HepG2 (cell line): ENCODE measurements at regions not wholly inside any gene's neighbourhood (a gene's known extent, or its start where the extent isn't known, plus 50 kb on each side); places are given as distances from the start of the nearest gene placed in this dataset.

Experiments
- ATAC-seq: fragments of 200-7000 bp; cut with Tn5 transposase; 3 replicates; pipeline ENCODE4 v1.9.1; 2020; ENCODE audit warnings: mild to moderate bottlenecking, moderate library complexity
- BruUV-seq: library from RNA; stranded (reverse); fragments of 400-500 nt; replicated peaks from 2 replicates; lab custom pipeline; 2021; lab: Mats Ljungman, UMichigan
- CTCF ChIA-PET: fragments of 300-600 bp; formaldehyde crosslinking; extraction: SDS; loops from one replicate; lab custom pipeline; 2021; ENCODE audit warnings: low total read pairs, inconsistent platforms, low intra/inter-chr PET ratio; lab: Yijun Ruan, JAX
- POLR2A ChIA-PET: fragments of 350-600 bp; sonication (Branson Sonifier 250); formaldehyde crosslinking; loops from one replicate; lab custom pipeline; 2020; ENCODE audit warnings: antibody characterized with exemption, inconsistent platforms; lab: Yijun Ruan, JAX
- DNase-seq: peaks from one replicate; pipeline ENCODE4 v3.0.0-alpha.2; 2015; ENCODE audit warnings: low spot score
- FAIRE-seq: peaks from 3 replicates; lab custom pipeline; 2011; peaks lifted over from hg19 to GRCh38; lab: Jason Lieb, UNC
- H2AFZ ChIP-seq: one replicate; pipeline ENCODE4 v1.6.1; 2011; ENCODE audit warnings: low read length, inconsistent platforms
- H3K27ac ChIP-seq: fragments of 300-600 bp; 3 replicates; pipeline ENCODE4 v1.8.0; 2011; ENCODE audit warnings: mixed run types, mild to moderate bottlenecking, mixed read lengths, low read length, inconsistent platforms; ENCODE audit not compliant: insufficient read depth; ENCODE audit errors: extremely low read length
- H3K27me3 ChIP-seq, 2 experiments: fragments of 200-600 bp in 1 of 2; 2 replicates in 1 of 2; 3 replicates in 1 of 2; pipeline versions ENCODE4 v1.6.0 to v1.8.0; 2011; ENCODE audit warnings: low read length in 2 of 2, mild to moderate bottlenecking in 2 of 2, moderate library complexity in 2 of 2, inconsistent platforms in 1 of 2; ENCODE audit not compliant: insufficient read depth in 2 of 2, control insufficient read depth in 1 of 2
- H3K36me3 ChIP-seq, 2 experiments: fragments of 200-600 bp in 1 of 2; replicated peaks in 1 of 2; 2 replicates in 1 of 2; 3 replicates in 1 of 2; pipeline versions ENCODE4 v1.5.1 to v1.8.0; 2011; ENCODE audit warnings: low read length in 2 of 2, inconsistent platforms in 1 of 2; ENCODE audit not compliant: insufficient read depth in 2 of 2, control insufficient read depth in 1 of 2
- H3K4me1 ChIP-seq: 2 replicates; pipeline ENCODE4 v1.5.1; 2012; ENCODE audit warnings: low read length, inconsistent platforms; ENCODE audit not compliant: insufficient read depth
- H3K4me2 ChIP-seq: 2 replicates; pipeline ENCODE4 v1.6.0; 2011; ENCODE audit warnings: low read depth, low read length, inconsistent platforms
- H3K4me3 ChIP-seq, 3 experiments: fragments of 200-600 bp in 1 of 3; sonication (generic), shearing (Covaris generic) in 1 of 3; replicated peaks in 1 of 3; 2 replicates each; pipeline ENCODE4 v1.5.1; 2011 to 2016; ENCODE audit warnings: low read length in 3 of 3, inconsistent platforms in 2 of 3, low read depth in 2 of 3, mild to moderate bottlenecking in 2 of 3, control low read depth in 1 of 3, mixed read lengths in 1 of 3; ENCODE audit not compliant: insufficient read depth in 1 of 3
- H3K79me2 ChIP-seq: one replicate; pipeline ENCODE4 v1.6.1; 2011; ENCODE audit warnings: low read length, inconsistent platforms; ENCODE audit not compliant: insufficient read depth
- H3K9ac ChIP-seq: 2 replicates; pipeline ENCODE4 v1.6.0; 2011; ENCODE audit warnings: mild to moderate bottlenecking, low read depth, low read length, inconsistent platforms; ENCODE audit not compliant: insufficient read depth
- H3K9me3 ChIP-seq: 2 replicates; pipeline ENCODE4 v1.5.1; 2012; ENCODE audit warnings: mild to moderate bottlenecking, low read length
- H4K20me1 ChIP-seq: 2 replicates; pipeline ENCODE4 v1.6.0; 2011; ENCODE audit warnings: inconsistent platforms, mild to moderate bottlenecking, low read length, moderate library complexity; ENCODE audit not compliant: insufficient read depth
- MNT ChIP-seq: fragments of 450-650 bp; IDR thresholded peaks from 2 replicates; pipeline ENCODE4 v1.6.1; 2016
- ZNF317 ChIP-seq: sonication (generic); formaldehyde crosslinking; IDR thresholded peaks from 2 replicates; pipeline ENCODE4 v1.5.0; 2020; ENCODE audit warnings: mild to moderate bottlenecking, missing genetic modification reagents
- in situ Hi-C: cut with HindIII; loops from 2 replicates; pipeline ENCODE4 v1.10.0; 2017; ENCODE audit warnings: low pct_unique_long_range_greater_than_20kb; ENCODE audit not compliant: extremely low pct_ligation_motif_present
- intact Hi-C: fragments of 100-400 bp; cut with micrococcal nuclease; formaldehyde crosslinking; loops from one replicate; pipeline ENCODE4 v1.10.0; 2022; ENCODE audit not compliant: unreplicated experiment

- POLR2A ChIA-PET: no interaction called here
- Histone ChIP-seq H3K27ac (no peak overlapping the region), H4K20me1 (no peaks in the 10 kb centered on the region), H3K4me3 (no peak overlapping the region), H3K4me2 (no peak overlapping the region), H3K36me3 (no peaks in the 10 kb centered on the region), H3K79me2 (no peaks in the 10 kb centered on the region), H2AFZ (no peak overlapping the region), H3K27me3 (peaks cover 0 to 5% of the 10 kb centered on the region in 2 experiments; a peak in 1 of 5 replicates), H3K9ac (no peak overlapping the region), H3K9me3 (peaks cover 38% of the 10 kb centered on the region), H3K4me1 (peaks cover 4% of the 10 kb centered on the region; the same call in 1 of the 2 replicates)
- no peak for TF ChIP-seq MNT
- TF ChIP-seq ZNF317 (CRISPR knock-in tag): peak; percentile 99
- intact Hi-C loops: no loop called here
- in situ Hi-C loops: no loop called here
- DNase-seq (no peak), ATAC-seq (no peak), FAIRE-seq (no peak)
- CTCF ChIA-PET: no interaction called here
- no TSS peak for BruUV-seq
These were observed 50.3 kb upstream of the BRD7 start for GRCh38 chr16:50419116-50419515.
